ENCODE measurements at regions not wholly inside any gene's neighbourhood (a gene's known extent, or its start where the extent isn't known, plus 50 kb on each side); places are given as distances from the start of the nearest gene placed in this dataset.

DNA sequence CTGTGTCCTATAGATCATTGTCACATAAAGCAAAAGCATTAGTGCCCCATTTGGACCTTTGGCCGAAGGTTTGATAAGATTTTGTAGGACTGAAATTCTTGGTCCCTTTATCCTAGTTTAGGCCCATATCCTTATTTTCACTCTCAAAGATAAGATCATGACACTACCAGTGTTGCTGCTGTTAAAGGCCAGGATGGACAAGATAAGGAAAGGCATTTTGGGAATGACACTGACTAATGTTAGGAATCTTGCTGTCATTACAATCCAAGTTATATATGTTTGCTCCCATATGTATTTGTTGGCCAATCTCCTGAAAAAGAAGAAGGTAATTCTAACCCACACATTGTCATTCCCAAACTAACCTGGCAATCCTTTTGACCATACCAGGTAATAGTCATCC, 101.3 kb upstream of the VAMP7 start:
- no peak for TF ChIP-seq CHD2 (IDR thresholded peaks at IDR 0.05; ENCODE audit: low read length, partially characterized antibody)
- no peak for TF ChIP-seq RCOR1 (IDR thresholded peaks at IDR 0.05; ENCODE audit: low read depth, low read length)
- no peak for TF ChIP-seq MAFK (IDR thresholded peaks at IDR 0.05; ENCODE audit: partially characterized antibody)

Data from A549 (cell line).